OCI-LY1 (cell line): ENCODE measurements at regions not wholly inside any gene's neighbourhood (a gene's known extent, or its start where the extent isn't known, plus 50 kb on each side); places are given as distances from the start of the nearest gene placed in this dataset.

Experiments used
- EZH2 ChIP-seq: fragments of 200-600 bp; sonication (generic), shearing (Covaris generic); IDR thresholded peaks from 2 replicates; pipeline ENCODE4 v1.8.0; 2017; ENCODE audit warnings: borderline replicate concordance, mixed run types, mild to moderate bottlenecking, antibody characterized with exemption, low read length, moderate library complexity, mixed read lengths
- TF ChIP-seq, protein P1 (sequence below): fragments of 200-600 bp; sonication (generic), shearing (Covaris generic); IDR thresholded peaks from 2 replicates; pipeline ENCODE4 v1.5.1; 2017; ENCODE audit warnings: mild to moderate bottlenecking, antibody characterized with exemption, low read length, moderate library complexity, mixed read lengths

DNA sequence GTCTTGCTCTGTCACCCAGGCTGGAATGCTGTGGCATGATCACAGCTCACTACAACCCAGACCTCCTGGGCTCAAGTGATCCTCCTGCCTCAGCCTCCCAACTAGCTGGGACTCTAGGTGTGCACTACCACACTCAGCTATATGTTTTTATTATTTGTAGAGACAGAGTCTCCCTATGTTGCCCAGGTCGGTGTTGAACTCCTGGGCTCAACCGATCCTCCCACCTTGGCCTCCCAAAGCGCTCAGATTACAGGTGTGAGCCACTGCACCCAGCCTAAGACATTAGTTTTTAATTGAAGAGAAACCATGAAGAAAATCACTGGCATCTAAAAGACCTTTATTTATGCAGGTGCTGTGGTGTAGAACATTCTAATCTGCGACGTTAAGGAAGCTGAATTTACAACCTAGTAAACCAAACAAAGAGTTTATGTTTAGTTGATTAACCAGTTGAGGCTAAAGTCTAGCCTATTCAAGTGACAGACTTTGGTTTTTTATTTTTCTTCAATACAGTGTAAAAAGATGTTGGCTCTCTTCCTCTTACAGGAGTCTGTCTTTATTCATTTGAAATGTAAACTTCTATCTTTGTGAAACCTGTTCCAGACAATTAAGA is 52.5 kb upstream of the NBL1 start:
- TF ChIP-seq, protein P1, sequence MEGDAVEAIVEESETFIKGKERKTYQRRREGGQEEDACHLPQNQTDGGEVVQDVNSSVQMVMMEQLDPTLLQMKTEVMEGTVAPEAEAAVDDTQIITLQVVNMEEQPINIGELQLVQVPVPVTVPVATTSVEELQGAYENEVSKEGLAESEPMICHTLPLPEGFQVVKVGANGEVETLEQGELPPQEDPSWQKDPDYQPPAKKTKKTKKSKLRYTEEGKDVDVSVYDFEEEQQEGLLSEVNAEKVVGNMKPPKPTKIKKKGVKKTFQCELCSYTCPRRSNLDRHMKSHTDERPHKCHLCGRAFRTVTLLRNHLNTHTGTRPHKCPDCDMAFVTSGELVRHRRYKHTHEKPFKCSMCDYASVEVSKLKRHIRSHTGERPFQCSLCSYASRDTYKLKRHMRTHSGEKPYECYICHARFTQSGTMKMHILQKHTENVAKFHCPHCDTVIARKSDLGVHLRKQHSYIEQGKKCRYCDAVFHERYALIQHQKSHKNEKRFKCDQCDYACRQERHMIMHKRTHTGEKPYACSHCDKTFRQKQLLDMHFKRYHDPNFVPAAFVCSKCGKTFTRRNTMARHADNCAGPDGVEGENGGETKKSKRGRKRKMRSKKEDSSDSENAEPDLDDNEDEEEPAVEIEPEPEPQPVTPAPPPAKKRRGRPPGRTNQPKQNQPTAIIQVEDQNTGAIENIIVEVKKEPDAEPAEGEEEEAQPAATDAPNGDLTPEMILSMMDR, result no peak
- TF ChIP-seq EZH2, result no peak
